ENCODE measurements at regions not wholly inside any gene's neighbourhood (a gene's known extent, or its start where the extent isn't known, plus 50 kb on each side); places are given as distances from the start of the nearest gene placed in this dataset.

GRCh38 chr18:40921845-40922629, 1033.0 kb upstream of the PIK3C3 start:
- TF ChIP-seq POLR2A (IDR thresholded peaks at IDR 0.05; ENCODE audit: low read depth, low read length) (no peak), GATA2 (IDR thresholded peaks at IDR 0.05; ENCODE audit: insufficient read depth, insufficient read length, low read depth, low read length) (no peak), FOS (IDR thresholded peaks at IDR 0.05; ENCODE audit: borderline replicate concordance, insufficient read depth, low read length) (no peak), POLR2AphosphoS5 (IDR thresholded peaks at IDR 0.05; ENCODE audit: insufficient read depth, low read depth, low read length) (no peak), MYC (IDR thresholded peaks at IDR 0.05; ENCODE audit: low read depth, low read length) (no peak), JUN (IDR thresholded peaks at IDR 0.05; ENCODE audit: borderline replicate concordance, insufficient read depth, insufficient read length, low read depth) (no peak)
- H3K9ac ChIP-seq (replicated peaks; ENCODE audit: extremely low read depth, insufficient read depth, low read length) = no peak overlapping the region
- H4K20me1 ChIP-seq (replicated peaks; ENCODE audit: control insufficient read depth, extremely low read depth, insufficient read depth, low read length) = no peaks in the 10 kb centered on the region
- H3K4me3 ChIP-seq (replicated peaks in 1 of 3; ENCODE audit: insufficient read depth in 1 of 3, low read depth in 1 of 3, low read length in 3 of 3) = no peak overlapping the region
- no TSS peak for BruUV-seq (replicated peaks)
- FAIRE-seq (no peak), DNase-seq (ENCODE audit: low read depth, low spot score) (no peak)
- H3K36me3 ChIP-seq (ENCODE audit: control insufficient read depth in 2 of 2, extremely low read depth in 1 of 2, insufficient read depth in 2 of 2, low read length in 2 of 2) = no peaks in the 10 kb centered on the region
- POLR2A ChIA-PET = no interaction called here
- H3K4me1 ChIP-seq (ENCODE audit: control insufficient read depth, extremely low read depth, insufficient read depth, low read length) = no peaks in the 10 kb centered on the region
- no peak overlapping the region for H3K4me2 ChIP-seq (ENCODE audit: insufficient read depth, low read length)
- no peaks in the 10 kb centered on the region for H3K27me3 ChIP-seq (ENCODE audit: control insufficient read depth in 2 of 2, insufficient read depth in 2 of 2, low read length in 2 of 2)
- intact Hi-C loops (cut with micrococcal nuclease) = no loop called here
- H2AFZ ChIP-seq (ENCODE audit: low read depth, low read length) = no peak overlapping the region
- H3K79me2 ChIP-seq (ENCODE audit: control insufficient read depth, insufficient read depth, low read length) = no peaks in the 10 kb centered on the region
- dilution Hi-C loops (cut with MboI; ENCODE audit: extremely low pct_ligation_motif_present, low sequenced_read_pairs) = no loop called here
- H3K9me3 ChIP-seq (replicated peaks; ENCODE audit: control insufficient read depth, insufficient read depth, low read length) = no peaks in the 10 kb centered on the region
- no peaks in the 10 kb centered on the region for H3K9me1 ChIP-seq (replicated peaks; ENCODE audit: control insufficient read depth, extremely low read depth, insufficient read depth, low read length)
- no peak overlapping the region for H3K27ac ChIP-seq (ENCODE audit: insufficient read depth, low read depth, low read length)
- CTCF ChIA-PET = interaction anchor here (1.0 kb wide), 1 partner anchor 13 kb away, joined by 3 read pairs; no protein-coding TSS in a partner anchor

DNA sequence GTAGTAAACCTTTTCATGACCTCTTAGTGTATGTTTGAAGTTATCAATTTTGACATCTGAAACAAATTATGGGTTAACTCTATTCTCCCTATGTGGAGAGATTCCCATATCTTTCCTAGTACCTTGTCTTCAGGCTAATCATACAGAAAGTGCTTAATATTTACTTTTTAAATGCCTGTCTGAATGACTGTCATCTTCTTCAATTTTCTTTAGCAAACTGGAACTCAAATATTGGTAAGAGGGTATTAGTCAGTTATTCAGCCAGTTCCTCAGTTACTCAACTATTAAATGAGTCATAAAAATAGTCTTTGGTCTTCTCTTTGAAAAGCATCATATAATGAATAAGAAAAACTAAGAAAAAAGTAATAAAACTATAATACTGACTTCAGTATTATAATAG, 1038.0 kb upstream of the PIK3C3 start:
- no peak overlapping the region for H3K9ac ChIP-seq (replicated peaks; ENCODE audit: extremely low read depth, insufficient read depth, low read length)
- H3K4me1 ChIP-seq (ENCODE audit: control insufficient read depth, extremely low read depth, insufficient read depth, low read length) = no peaks in the 10 kb centered on the region
- no peaks in the 10 kb centered on the region for H3K36me3 ChIP-seq (ENCODE audit: control insufficient read depth in 2 of 2, extremely low read depth in 1 of 2, insufficient read depth in 2 of 2, low read length in 2 of 2)
- H4K20me1 ChIP-seq (replicated peaks; ENCODE audit: control insufficient read depth, extremely low read depth, insufficient read depth, low read length) = no peaks in the 10 kb centered on the region
- TF ChIP-seq MYC (IDR thresholded peaks at IDR 0.05; ENCODE audit: low read depth, low read length) (no peak), POLR2A (IDR thresholded peaks at IDR 0.05; ENCODE audit: low read depth, low read length) (no peak), MAX (IDR thresholded peaks at IDR 0.05; ENCODE audit: insufficient read depth, insufficient read length) (no peak), FOS (IDR thresholded peaks at IDR 0.05; ENCODE audit: borderline replicate concordance, insufficient read depth, low read length) (peak; percentile 16)
- FAIRE-seq = no peak
- H3K27ac ChIP-seq (ENCODE audit: insufficient read depth, low read depth, low read length) = no peak overlapping the region
- no peaks in the 10 kb centered on the region for H3K9me1 ChIP-seq (replicated peaks; ENCODE audit: control insufficient read depth, extremely low read depth, insufficient read depth, low read length)
- DNase-seq (ENCODE audit: low read depth, low spot score) = no peak
- ChIA-PET POLR2A (no interaction called here), CTCF (no interaction called here)
- dilution Hi-C loops (cut with MboI; ENCODE audit: extremely low pct_ligation_motif_present, low sequenced_read_pairs) = no loop called here
- H3K79me2 ChIP-seq (ENCODE audit: control insufficient read depth, insufficient read depth, low read length) = no peaks in the 10 kb centered on the region
- H3K27me3 ChIP-seq (ENCODE audit: control insufficient read depth in 2 of 2, insufficient read depth in 2 of 2, low read length in 2 of 2) = no peaks in the 10 kb centered on the region
- H2AFZ ChIP-seq (ENCODE audit: low read depth, low read length) = no peak overlapping the region
- H3K4me2 ChIP-seq (ENCODE audit: insufficient read depth, low read length) = no peak overlapping the region
- BruUV-seq (replicated peaks) = no TSS peak
- intact Hi-C loops (cut with micrococcal nuclease) = no loop called here
- no peaks in the 10 kb centered on the region for H3K9me3 ChIP-seq (replicated peaks; ENCODE audit: control insufficient read depth, insufficient read depth, low read length)
- no peak overlapping the region for H3K4me3 ChIP-seq (replicated peaks in 1 of 3; ENCODE audit: insufficient read depth in 1 of 3, low read depth in 1 of 3, low read length in 3 of 3)

All from endothelial cell of umbilical vein (primary cell).